GM06990 (cell line): ENCODE measurements at regions not wholly inside any gene's neighbourhood (a gene's known extent, or its start where the extent isn't known, plus 50 kb on each side); places are given as distances from the start of the nearest gene placed in this dataset.

Experiments
- DNase-seq: peaks from one replicate; pipeline ENCODE4 v3.0.0-alpha.2; 2011; ENCODE audit not compliant: insufficient read length; ENCODE audit errors: extremely low read depth
- H3K27me3 ChIP-seq: replicated peaks from 2 replicates; pipeline ENCODE4 v1.6.0; 2011; ENCODE audit warnings: low read length; ENCODE audit not compliant: control insufficient read depth, insufficient read depth
- H3K36me3 ChIP-seq: 2 replicates; pipeline ENCODE4 v1.5.1; 2011; ENCODE audit warnings: low read length; ENCODE audit not compliant: control insufficient read depth, insufficient read depth
- H3K4me3 ChIP-seq: replicated peaks from 2 replicates; pipeline ENCODE4 v1.5.1; 2011; ENCODE audit warnings: low read depth, mild to moderate bottlenecking, control low read depth, low read length
- CTCF ChIP-seq: IDR thresholded peaks from 2 replicates; pipeline ENCODE4 v1.5.1; 2011; ENCODE audit warnings: low read length, control low read depth, mild to moderate bottlenecking, inconsistent platforms; ENCODE audit not compliant: insufficient read depth, poor library complexity, severe bottlenecking

GRCh38 chr7:113804475-113805095 is 114.2 kb downstream of the PPP1R3A start:
- H3K36me3 ChIP-seq: no peaks in the 10 kb centered on the region
- no peak overlapping the region for H3K4me3 ChIP-seq
- no peaks in the 10 kb centered on the region for H3K27me3 ChIP-seq
- TF ChIP-seq CTCF: no peak
- DNase-seq: no peak

GRCh38 chr7:113801751-113802150 is 117.1 kb downstream of the PPP1R3A start:
- TF ChIP-seq CTCF: no peak
- no peak for DNase-seq

GRCh38 chr7:113800826-113801225 is 118.0 kb downstream of the PPP1R3A start:
- TF ChIP-seq CTCF: no peak
- DNase-seq: no peak
- H3K36me3 ChIP-seq: no peaks in the 10 kb centered on the region
- no peak overlapping the region for H3K4me3 ChIP-seq
- no peaks in the 10 kb centered on the region for H3K27me3 ChIP-seq

More at GRCh38 chr7:113801751-113802150, 117.1 kb downstream of the PPP1R3A start:
- Histone ChIP-seq H3K4me3 (no peak overlapping the region), H3K27me3 (no peaks in the 10 kb centered on the region), H3K36me3 (no peaks in the 10 kb centered on the region)

- no peaks in the 10 kb centered on the region for H3K27me3 ChIP-seq
- H3K36me3 ChIP-seq: no peaks in the 10 kb centered on the region
- DNase-seq: no peak
- no peak overlapping the region for H3K4me3 ChIP-seq
- TF ChIP-seq CTCF: no peak
These were observed 118.9 kb downstream of the PPP1R3A start for GRCh38 chr7:113799896-113800295.

- Histone ChIP-seq H3K4me3 (no peak overlapping the region), H3K27me3 (no peaks in the 10 kb centered on the region), H3K36me3 (no peaks in the 10 kb centered on the region)
- no peak for DNase-seq
- no peak for TF ChIP-seq CTCF
These were observed 121.3 kb downstream of the PPP1R3A start for GRCh38 chr7:113797420-113798010.

- Histone ChIP-seq H3K27me3 (no peaks in the 10 kb centered on the region), H3K36me3 (no peaks in the 10 kb centered on the region), H3K4me3 (no peak overlapping the region)
- no peak for TF ChIP-seq CTCF
- no peak for DNase-seq
These were observed 122.3 kb downstream of the PPP1R3A start for GRCh38 chr7:113796557-113796956.
